IPS-18a (cell line): ENCODE measurements at regions not wholly inside any gene's neighbourhood (a gene's known extent, or its start where the extent isn't known, plus 50 kb on each side); places are given as distances from the start of the nearest gene placed in this dataset.
"Not testable (repeated sequence)": the region's sequence is repeated elsewhere in the genome, so short reads cannot be mapped to it uniquely, and the experiment has no call there.

ENCODE experiments used
- H3K27ac ChIP-seq: one replicate; pipeline ENCODE4 v1.5.1; 2013; ENCODE audit warnings: low read length
- H3K27me3 ChIP-seq: one replicate; pipeline ENCODE4 v1.6.1; 2013; ENCODE audit warnings: mild to moderate bottlenecking, low read length; ENCODE audit not compliant: control insufficient read depth, insufficient read depth
- H3K36me3 ChIP-seq: one replicate; pipeline ENCODE4 v1.6.1; 2013; ENCODE audit warnings: low read depth, low read length; ENCODE audit not compliant: control insufficient read depth
- H3K4me1 ChIP-seq: one replicate; pipeline ENCODE4 v1.6.1; 2013; ENCODE audit warnings: low read depth, low read length; ENCODE audit not compliant: control insufficient read depth
- H3K4me3 ChIP-seq: one replicate; pipeline ENCODE4 v1.5.1; 2013; ENCODE audit warnings: low read length
- H3K9ac ChIP-seq: one replicate; pipeline ENCODE4 v1.6.1; 2013; ENCODE audit warnings: mild to moderate bottlenecking, low read length, moderate library complexity
- H3K9me3 ChIP-seq: one replicate; pipeline ENCODE4 v1.6.1; 2013; ENCODE audit warnings: low read depth, low read length; ENCODE audit not compliant: control insufficient read depth

DNA sequence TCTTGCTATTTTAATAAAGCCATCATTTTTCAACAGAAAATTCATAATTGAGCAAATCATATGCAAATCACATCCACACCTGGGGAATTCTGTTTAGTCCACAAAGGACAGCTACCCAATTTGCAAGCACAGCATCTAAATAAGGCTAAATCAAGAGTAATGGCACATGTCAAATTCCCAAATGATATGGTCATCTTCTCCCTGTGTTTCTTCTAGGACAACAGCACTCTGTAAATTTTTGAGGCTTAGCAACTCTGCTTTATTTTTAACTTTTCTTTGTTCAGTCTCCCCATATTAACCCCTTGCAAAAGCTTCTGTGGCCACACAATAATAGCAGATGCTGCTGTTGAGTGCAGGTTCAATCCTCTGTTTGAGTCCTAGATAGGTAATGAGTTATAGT, 155.6 kb upstream of the DAAM1 start:
- no peaks in the 10 kb centered on the region for H3K36me3 ChIP-seq
- no peak overlapping the region for H3K9ac ChIP-seq
- no peaks in the 10 kb centered on the region for H3K9me3 ChIP-seq
- H3K27ac ChIP-seq = no peak overlapping the region
- no peaks in the 10 kb centered on the region for H3K27me3 ChIP-seq
- H3K4me3 ChIP-seq = no peak overlapping the region
- peaks cover 14% of the 10 kb centered on the region for H3K4me1 ChIP-seq

DNA sequence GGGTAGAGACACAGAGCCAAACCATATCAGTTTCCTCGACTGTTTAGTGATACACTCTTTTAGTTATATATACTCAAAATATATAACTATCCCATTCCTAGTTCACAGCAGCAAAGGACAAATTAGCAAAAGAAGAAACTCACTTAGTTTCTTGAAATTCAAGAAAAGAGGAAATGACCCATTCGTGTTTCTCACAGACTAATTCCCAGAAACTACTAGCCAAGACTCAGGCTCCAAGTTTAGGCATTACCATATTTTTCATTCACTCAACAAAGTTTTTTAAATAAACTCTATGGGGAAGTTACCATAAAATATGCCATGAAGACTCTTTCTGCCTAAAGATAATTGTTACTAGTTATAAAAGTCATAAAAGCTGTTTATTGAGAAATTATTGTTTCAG, 152.3 kb upstream of the DAAM1 start:
- no peak overlapping the region for H3K27ac ChIP-seq
- no peak overlapping the region for H3K9ac ChIP-seq
- no peak overlapping the region for H3K4me3 ChIP-seq
- H3K27me3 ChIP-seq = no peaks in the 10 kb centered on the region
- H3K36me3 ChIP-seq = no peaks in the 10 kb centered on the region
- H3K4me1 ChIP-seq = no peaks in the 10 kb centered on the region
- H3K9me3 ChIP-seq = no peaks in the 10 kb centered on the region

DNA sequence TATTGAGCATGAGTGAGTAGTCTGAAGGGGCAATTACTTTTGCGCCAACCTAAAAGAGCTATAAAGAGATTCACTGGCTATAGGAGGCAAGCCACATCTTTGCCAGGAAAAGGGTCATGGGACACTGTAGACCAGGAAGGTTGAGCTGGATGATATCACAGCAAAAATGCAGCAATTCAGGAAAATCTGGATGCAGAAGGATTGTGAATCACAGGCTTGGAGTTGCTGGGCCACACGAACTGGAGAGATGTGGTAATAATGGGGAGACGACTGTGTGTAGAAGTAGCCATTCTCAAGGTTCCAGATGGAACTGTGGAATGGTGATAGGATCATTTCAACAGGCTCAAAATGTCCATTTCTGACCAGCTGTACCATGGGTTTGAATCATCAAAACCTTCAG, 151.4 kb upstream of the DAAM1 start:
- Histone ChIP-seq H3K9ac (no peak overlapping the region), H3K4me1 (no peaks in the 10 kb centered on the region), H3K27ac (no peak overlapping the region), H3K36me3 (no peaks in the 10 kb centered on the region), H3K27me3 (no peaks in the 10 kb centered on the region), H3K4me3 (no peak overlapping the region), H3K9me3 (no peaks in the 10 kb centered on the region)

DNA sequence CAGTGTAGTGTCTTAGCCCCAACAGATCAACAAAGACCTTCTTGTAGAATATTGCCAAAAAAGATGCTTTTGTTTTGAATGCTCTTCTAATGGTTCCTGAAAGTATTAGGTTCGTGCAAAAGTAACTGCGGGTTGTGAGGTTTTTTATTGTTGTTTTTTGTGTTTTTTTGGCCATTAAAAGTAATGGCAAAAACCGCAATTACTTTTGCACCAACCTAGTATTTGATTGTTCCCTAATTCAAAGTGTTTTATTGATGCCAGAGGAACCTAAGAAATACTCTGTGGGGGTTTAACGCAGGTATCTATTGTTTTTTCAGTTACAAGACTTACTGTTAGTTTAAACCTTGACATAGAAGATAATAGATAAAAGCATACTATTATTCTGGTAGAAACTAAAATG, 150.8 kb upstream of the DAAM1 start:
- H3K4me1 ChIP-seq = no peaks in the 10 kb centered on the region
- H3K27ac ChIP-seq = no peak overlapping the region
- H3K27me3 ChIP-seq = no peaks in the 10 kb centered on the region
- no peak overlapping the region for H3K9ac ChIP-seq
- H3K36me3 ChIP-seq = no peaks in the 10 kb centered on the region
- H3K9me3 ChIP-seq = no peaks in the 10 kb centered on the region
- H3K4me3 ChIP-seq = no peak overlapping the region

DNA sequence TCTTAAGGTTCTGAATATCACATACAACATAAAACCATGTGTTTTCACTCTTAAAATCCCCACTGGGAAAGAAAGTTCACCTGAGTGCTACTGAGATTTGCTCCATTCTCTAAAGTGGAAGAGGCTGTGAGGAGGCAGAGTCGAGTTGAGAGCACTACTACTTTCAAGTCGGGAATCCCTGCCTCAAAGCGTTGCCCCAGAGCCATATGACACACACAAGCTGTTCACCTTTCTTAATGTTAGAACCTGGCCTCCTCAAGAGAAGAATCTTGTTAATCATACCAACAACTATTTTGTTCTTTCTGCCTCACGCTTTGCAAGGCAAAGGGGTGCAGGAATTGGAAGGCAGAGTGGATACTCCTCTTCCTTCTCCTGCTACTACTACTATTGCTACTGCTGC, 149.7 kb upstream of the DAAM1 start:
- H3K4me1 ChIP-seq = no peaks in the 10 kb centered on the region

DNA sequence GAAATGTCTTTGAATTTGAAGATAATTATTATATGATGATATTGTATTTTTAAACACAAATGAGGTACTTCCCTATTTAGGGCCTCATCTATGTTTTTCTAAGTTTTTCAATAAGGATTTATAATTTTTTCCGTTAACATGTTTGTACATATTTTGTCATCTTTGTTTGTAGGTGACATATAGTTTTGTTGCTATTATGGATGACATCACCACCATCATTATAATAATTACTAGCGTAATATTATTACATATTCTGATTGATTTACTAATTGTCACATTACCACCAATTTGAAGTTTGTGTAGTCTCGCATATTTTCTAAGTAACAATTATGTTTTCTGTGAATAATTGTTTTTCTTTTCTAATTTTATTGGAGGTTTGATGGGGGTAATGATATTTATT, 147.2 kb upstream of the DAAM1 start:
- H3K4me3 ChIP-seq = no peak overlapping the region
- H3K36me3 ChIP-seq = no peaks in the 10 kb centered on the region
- H3K9me3 ChIP-seq = no peaks in the 10 kb centered on the region
- no peaks in the 10 kb centered on the region for H3K4me1 ChIP-seq
- no peak overlapping the region for H3K9ac ChIP-seq
- no peak overlapping the region for H3K27ac ChIP-seq
- no peaks in the 10 kb centered on the region for H3K27me3 ChIP-seq

More for the DNA sequence above, 149.7 kb upstream of the DAAM1 start:
- no peaks in the 10 kb centered on the region for H3K27me3 ChIP-seq
- no peak overlapping the region for H3K27ac ChIP-seq
- no peaks in the 10 kb centered on the region for H3K36me3 ChIP-seq
- no peak overlapping the region for H3K4me3 ChIP-seq
- H3K9ac ChIP-seq = no peak overlapping the region
- H3K9me3 ChIP-seq = no peaks in the 10 kb centered on the region

DNA sequence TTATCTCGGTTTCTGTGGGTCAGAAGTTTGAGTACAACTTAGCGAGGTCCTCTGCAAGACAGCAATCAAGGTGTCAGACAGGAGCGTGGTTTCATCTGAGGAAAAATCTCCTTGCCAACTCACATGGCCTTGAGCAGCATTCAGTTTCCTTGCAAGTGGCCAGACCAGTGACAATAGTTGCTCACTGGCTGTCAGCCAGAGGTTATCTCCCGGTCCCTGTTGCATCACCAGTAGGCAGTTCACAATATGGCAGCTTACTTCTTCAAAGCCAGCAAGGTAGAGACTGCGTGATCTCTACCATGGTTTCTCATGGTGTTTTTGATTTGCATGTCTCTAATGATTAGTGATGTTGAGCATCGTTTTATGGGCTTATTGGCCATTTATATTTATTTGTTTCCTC, 143.8 kb upstream of the DAAM1 start:
- Histone ChIP-seq H3K4me3 (no peak overlapping the region), H3K36me3 (no peaks in the 10 kb centered on the region), H3K9me3 (no peaks in the 10 kb centered on the region), H3K9ac (no peak overlapping the region), H3K27me3 (no peaks in the 10 kb centered on the region), H3K27ac (no peak overlapping the region), H3K4me1 (no peaks in the 10 kb centered on the region)

DNA sequence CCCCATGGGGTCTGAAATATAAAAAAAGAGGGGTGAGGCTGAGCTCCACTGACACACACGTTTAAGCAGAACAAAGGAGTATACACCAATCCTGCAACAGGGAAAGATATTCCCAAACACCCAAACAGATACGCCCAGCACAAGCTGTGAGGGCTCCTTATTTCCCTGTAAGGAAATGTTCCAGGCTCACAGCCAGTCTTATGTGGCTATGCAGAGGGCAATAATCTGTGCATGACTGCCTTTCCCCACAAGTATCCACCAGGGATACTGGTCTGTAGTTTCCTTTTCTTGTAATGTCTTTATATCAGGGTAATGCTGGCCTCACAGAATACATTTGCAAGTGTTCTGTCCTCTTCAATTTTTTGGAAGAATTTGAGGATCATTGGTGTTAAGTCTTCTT, 141.7 kb upstream of the DAAM1 start:
- Histone ChIP-seq H3K27me3 (no peaks in the 10 kb centered on the region), H3K36me3 (no peaks in the 10 kb centered on the region), H3K4me3 (no peak overlapping the region)

DNA sequence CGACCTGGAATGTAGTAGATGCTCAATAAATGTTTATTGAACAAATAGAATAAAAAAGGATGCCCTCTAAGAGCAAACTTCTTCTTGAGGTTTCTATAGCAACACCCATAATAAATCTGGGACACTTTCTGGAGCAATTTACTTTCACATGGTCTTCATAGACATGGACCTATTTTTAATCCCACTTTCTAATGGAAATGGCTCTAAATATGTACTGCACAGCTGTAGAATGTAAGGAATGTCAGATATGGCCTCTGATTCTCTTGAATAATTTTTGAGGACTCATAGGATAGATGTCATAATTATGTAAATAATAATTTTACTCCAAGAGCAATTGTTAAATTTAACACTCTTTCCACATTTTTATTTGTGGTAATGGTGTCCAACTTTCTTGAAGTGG, 133.5 kb upstream of the DAAM1 start:
- Histone ChIP-seq H3K27me3 (no peaks in the 10 kb centered on the region), H3K27ac (no peak overlapping the region), H3K4me1 (no peaks in the 10 kb centered on the region), H3K4me3 (no peak overlapping the region), H3K9me3 (no peaks in the 10 kb centered on the region), H3K9ac (no peak overlapping the region), H3K36me3 (no peaks in the 10 kb centered on the region)

More for the DNA sequence above, 141.7 kb upstream of the DAAM1 start:
- no peaks in the 10 kb centered on the region for H3K9me3 ChIP-seq
- H3K27ac ChIP-seq = no peak overlapping the region
- no peak overlapping the region for H3K9ac ChIP-seq
- H3K4me1 ChIP-seq = no peaks in the 10 kb centered on the region

DNA sequence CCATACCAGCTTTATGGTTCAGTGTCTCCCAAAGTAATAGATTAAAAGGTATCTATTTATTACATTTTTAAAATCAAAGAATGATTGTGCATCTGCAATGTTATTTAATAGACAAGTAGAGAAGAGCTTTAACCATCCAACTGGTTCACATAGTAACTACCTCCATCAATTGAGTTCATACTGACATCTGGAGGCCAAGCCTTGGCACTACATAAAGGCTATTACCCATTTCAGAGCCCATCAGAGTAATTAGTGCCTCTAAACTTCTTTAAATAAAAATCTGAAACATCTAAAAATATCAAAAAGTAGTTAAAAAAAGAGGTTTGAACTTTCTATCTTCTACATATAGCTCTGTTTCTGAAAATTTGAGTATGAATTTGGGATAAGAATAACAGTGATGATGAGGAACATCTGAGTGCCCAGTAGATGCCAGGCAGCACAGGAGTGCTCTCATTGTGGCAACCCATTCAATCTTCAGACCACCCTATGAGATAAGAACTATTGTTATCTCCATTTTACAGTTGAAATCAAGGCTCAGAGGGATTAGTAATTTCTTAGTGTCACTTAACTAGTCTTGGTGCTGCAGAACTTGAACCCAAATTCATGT, 132.9 kb upstream of the DAAM1 start:
- Histone ChIP-seq H3K4me3 (no peak overlapping the region), H3K4me1 (no peaks in the 10 kb centered on the region), H3K27me3 (no peaks in the 10 kb centered on the region), H3K36me3 (no peaks in the 10 kb centered on the region), H3K27ac (no peak overlapping the region), H3K9me3 (no peaks in the 10 kb centered on the region), H3K9ac (no peak overlapping the region)

DNA sequence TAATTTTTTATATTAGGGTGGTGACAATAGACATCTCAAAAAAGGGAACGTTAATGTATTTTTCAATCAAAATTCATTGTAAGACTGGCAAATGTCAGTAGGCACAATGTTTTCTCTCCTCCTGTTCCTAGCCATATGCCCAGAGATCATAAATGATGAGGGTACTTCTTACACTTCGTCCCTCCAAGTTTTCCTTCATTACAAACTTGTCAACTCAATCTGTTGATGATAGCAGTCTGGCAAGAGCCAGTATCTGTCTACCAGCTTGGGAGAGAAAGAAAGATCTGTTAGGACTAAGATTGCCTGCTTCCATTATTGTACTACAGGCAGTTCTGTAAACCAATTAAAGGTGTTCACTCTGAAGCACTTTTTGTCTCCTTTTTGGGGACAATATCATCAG, 130.9 kb upstream of the DAAM1 start:
- Histone ChIP-seq H3K27me3 (no peaks in the 10 kb centered on the region), H3K9me3 (peaks cover 5% of the 10 kb centered on the region), H3K4me1 (no peaks in the 10 kb centered on the region), H3K36me3 (no peaks in the 10 kb centered on the region), H3K9ac (no peak overlapping the region), H3K27ac (no peak overlapping the region), H3K4me3 (no peak overlapping the region)

DNA sequence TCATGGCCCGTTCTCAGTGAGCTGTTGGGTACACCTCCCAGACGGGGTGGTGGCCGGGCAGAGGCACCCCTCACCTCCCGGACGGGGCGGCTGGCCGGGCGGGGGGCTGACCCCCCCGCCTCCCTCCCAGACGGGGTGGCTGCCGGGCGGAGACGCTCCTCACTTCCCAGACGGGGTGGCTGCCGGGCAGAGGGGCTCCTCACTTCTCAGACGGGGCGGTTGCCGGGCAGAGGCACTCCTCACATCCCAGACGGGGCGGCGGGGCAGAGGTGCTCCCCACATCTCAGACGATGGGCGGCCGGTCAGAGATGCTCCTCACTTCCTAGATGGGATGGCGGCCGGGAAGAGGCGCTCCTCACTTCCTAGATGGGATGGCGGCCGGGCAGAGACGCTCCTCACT, 129.7 kb upstream of the DAAM1 start:
- not testable (repeated sequence) for H3K27ac ChIP-seq

More for the DNA sequence above, 129.7 kb upstream of the DAAM1 start:
- not testable (repeated sequence) for H3K27me3 ChIP-seq, H3K9ac ChIP-seq, H3K4me1 ChIP-seq, H3K4me3 ChIP-seq, H3K36me3 ChIP-seq
- H3K9me3 ChIP-seq = peaks cover 15% of the 10 kb centered on the region
